Activated T-cell treated with anti-CD3 and anti-CD28 coated beads for 24 hours (primary cell): ENCODE measurements at regions not wholly inside any gene's neighbourhood (a gene's known extent, or its start where the extent isn't known, plus 50 kb on each side); places are given as distances from the start of the nearest gene placed in this dataset.

ENCODE experiments used
- DNase-seq: peaks from one replicate; pipeline ENCODE4 v3.0.0-alpha.2; 2020; ENCODE audit warnings: low read depth

- DNase-seq, result no peak
Measured at GRCh38 chr11:70725739-70726138, 327.4 kb downstream of the CTTN start.

GRCh38 chr11:70727021-70727420 is 328.7 kb downstream of the CTTN start:
- DNase-seq, result no peak

- no peak for DNase-seq
Measured at GRCh38 chr11:70727899-70728620, 329.7 kb downstream of the CTTN start.

- no peak for DNase-seq
Measured at GRCh38 chr11:70729949-70730348, 331.6 kb downstream of the CTTN start.

GRCh38 chr11:70730411-70730810 is 332.1 kb downstream of the CTTN start:
- no peak for DNase-seq

- no peak for DNase-seq
Measured at GRCh38 chr11:70731271-70732022, 333.1 kb downstream of the CTTN start.

- no peak for DNase-seq
Measured at GRCh38 chr11:70732023-70732880, 333.9 kb downstream of the CTTN start.

- no peak for DNase-seq
Measured at GRCh38 chr11:70732881-70733196, 334.5 kb downstream of the CTTN start.

GRCh38 chr11:70733327-70734325 is 335.3 kb downstream of the CTTN start:
- no peak for DNase-seq

- no peak for DNase-seq
Measured at GRCh38 chr11:70734379-70734778, 336.1 kb downstream of the CTTN start.

- DNase-seq, result no peak
Measured at GRCh38 chr11:70734911-70735310, 336.6 kb downstream of the CTTN start.

GRCh38 chr11:70735976-70736375 is 337.6 kb downstream of the CTTN start:
- no peak for DNase-seq

GRCh38 chr11:70736461-70736860 is 338.1 kb downstream of the CTTN start:
- DNase-seq, result no peak

- no peak for DNase-seq
Measured at GRCh38 chr11:70736937-70737640, 338.8 kb downstream of the CTTN start.

- DNase-seq, result no peak
Measured at GRCh38 chr11:70737816-70738630, 339.7 kb downstream of the CTTN start.

- DNase-seq, result no peak
Measured at GRCh38 chr11:70738661-70739060, 340.3 kb downstream of the CTTN start.

- DNase-seq, result no peak
Measured at GRCh38 chr11:70739091-70739490, 340.8 kb downstream of the CTTN start.

GRCh38 chr11:70739811-70740487 is 341.6 kb downstream of the CTTN start:
- no peak for DNase-seq

- no peak for DNase-seq
Measured at GRCh38 chr11:70740488-70740851, 342.1 kb downstream of the CTTN start.

GRCh38 chr11:70741085-70741484 is 342.8 kb downstream of the CTTN start:
- DNase-seq, result no peak
